ENCODE measurements at regions not wholly inside any gene's neighbourhood (a gene's known extent, or its start where the extent isn't known, plus 50 kb on each side); places are given as distances from the start of the nearest gene placed in this dataset.

- Mint-ChIP-seq H3K4me3 (no peak overlapping the region), H3K36me3 (no peaks in the 10 kb centered on the region), H3K27me3 (ENCODE audit: low read depth) (no peaks in the 10 kb centered on the region; the same call in 1 of the 2 replicates), H3K27ac (no peak overlapping the region), H3K9me3 (no peaks in the 10 kb centered on the region), H3K4me1 (no peaks in the 10 kb centered on the region)
- ChIA-PET POLR2A (no interaction called here), CTCF (no interaction called here)
- TF ChIP-seq FOXJ3 (CRISPR knock-in tag; IDR thresholded peaks at IDR 0.05; ENCODE audit: borderline replicate concordance): no peak
- no peak for TF ChIP-seq E2F1 (CRISPR knock-in tag; IDR thresholded peaks at IDR 0.05)
- TF ChIP-seq ZMAT4 (CRISPR knock-in tag; IDR thresholded peaks at IDR 0.05): no peak
- no peak for TF ChIP-seq IRF1 (CRISPR knock-in tag; IDR thresholded peaks at IDR 0.05)
- no peak for TF ChIP-seq NFYB (CRISPR knock-in tag; conservative IDR thresholded peaks at IDR 0.05; ENCODE audit: low read depth)
- no peak for TF ChIP-seq ETV6 (CRISPR knock-in tag; IDR thresholded peaks at IDR 0.05)
- DNase-seq (ENCODE audit: low spot score): no peak
- no peak for ATAC-seq
These were observed 74.7 kb upstream of the WDR11 start for GRCh38 chr10:120776442-120776841.

- ChIA-PET POLR2A (no interaction called here), CTCF (interaction anchor here (0.5 to 0.7 kb wide), 2 partner anchors 23 to 562 kb away, joined by 3 read pairs; no protein-coding TSS in a partner anchor)
- Mint-ChIP-seq H3K27ac (no peak overlapping the region), H3K36me3 (no peaks in the 10 kb centered on the region), H3K4me3 (no peak overlapping the region), H3K4me1 (no peaks in the 10 kb centered on the region), H3K9me3 (peaks cover 11% of the 10 kb centered on the region), H3K27me3 (ENCODE audit: low read depth) (no peaks in the 10 kb centered on the region; the same call in 1 of the 2 replicates)
- no peak for ATAC-seq
- TF ChIP-seq NR3C1 (CRISPR knock-in tag; conservative IDR thresholded peaks at IDR 0.05; ENCODE audit: low read depth): no peak
- DNase-seq (ENCODE audit: low spot score): no peak
These were observed 68.8 kb upstream of the WDR11 start for GRCh38 chr10:120782336-120782735.

- CTCF ChIA-PET: interaction anchor here (0.7 kb wide), 1 partner anchor 22 kb away, joined by 3 read pairs; no protein-coding TSS in a partner anchor
- no peak for ATAC-seq
- no peaks in the 10 kb centered on the region; the same call in 1 of the 2 replicates for H3K27me3 Mint-ChIP-seq (ENCODE audit: low read depth)
- no peak for TF ChIP-seq ETV6 (CRISPR knock-in tag; IDR thresholded peaks at IDR 0.05)
- no peak for TF ChIP-seq ZSCAN18 (CRISPR knock-in tag; IDR thresholded peaks at IDR 0.05)
- no peak for TF ChIP-seq GABPB1 (CRISPR knock-in tag; IDR thresholded peaks at IDR 0.05)
- TF ChIP-seq PREB (CRISPR knock-in tag; IDR thresholded peaks at IDR 0.05; ENCODE audit: borderline replicate concordance): no peak
- no peak for TF ChIP-seq USF2 (CRISPR knock-in tag; IDR thresholded peaks at IDR 0.05)
- TF ChIP-seq NFATC4 (CRISPR knock-in tag; IDR thresholded peaks at IDR 0.05): no peak
- no peak for TF ChIP-seq JUN (CRISPR knock-in tag; IDR thresholded peaks at IDR 0.05)
- no peak for TF ChIP-seq ZNF317 (CRISPR knock-in tag; IDR thresholded peaks at IDR 0.05; ENCODE audit: borderline replicate concordance, low read depth)
- no peak for TF ChIP-seq ATF6 (CRISPR knock-in tag; IDR thresholded peaks at IDR 0.05)
- TF ChIP-seq NFE2L1 (CRISPR knock-in tag; IDR thresholded peaks at IDR 0.05): no peak
- TF ChIP-seq FOXP4 (CRISPR knock-in tag; IDR thresholded peaks at IDR 0.05): no peak
- no peak for TF ChIP-seq ZNF232 (CRISPR knock-in tag; IDR thresholded peaks at IDR 0.05)
- TF ChIP-seq KAT7 (CRISPR knock-in tag; IDR thresholded peaks at IDR 0.05; ENCODE audit: borderline replicate concordance): no peak
- no peak for TF ChIP-seq CREB1 (CRISPR knock-in tag; IDR thresholded peaks at IDR 0.05)
- TF ChIP-seq E2F5 (CRISPR knock-in tag; IDR thresholded peaks at IDR 0.05): no peak
- TF ChIP-seq ZNF263 (CRISPR knock-in tag; IDR thresholded peaks at IDR 0.05; ENCODE audit: low read depth): no peak
These were observed 68.1 kb upstream of the WDR11 start for GRCh38 chr10:120783098-120783497.

More at GRCh38 chr10:120783098-120783497, 68.1 kb upstream of the WDR11 start:
- Mint-ChIP-seq H3K9me3 (peaks cover 11% of the 10 kb centered on the region), H3K4me3 (no peak overlapping the region), H3K4me1 (no peaks in the 10 kb centered on the region), H3K27ac (no peak overlapping the region), H3K36me3 (no peaks in the 10 kb centered on the region)
- DNase-seq (ENCODE audit: low spot score): no peak
- POLR2A ChIA-PET: no interaction called here
